ENCODE measurements at regions not wholly inside any gene's neighbourhood (a gene's known extent, or its start where the extent isn't known, plus 50 kb on each side); places are given as distances from the start of the nearest gene placed in this dataset.
"Not testable (repeated sequence)": the region's sequence is repeated elsewhere in the genome, so short reads cannot be mapped to it uniquely, and the experiment has no call there.

- DNase-seq, result no peak
These were observed 457.4 kb upstream of the DCN start for GRCh38 chr12:91640021-91640420.

- no peak for DNase-seq
These were observed 456.7 kb upstream of the DCN start for GRCh38 chr12:91639327-91639726.

GRCh38 chr12:91637789-91638624 is 455.4 kb upstream of the DCN start:
- no peak for DNase-seq

GRCh38 chr12:91636721-91637120 is 454.1 kb upstream of the DCN start:
- DNase-seq, result no peak

- DNase-seq, result not testable (repeated sequence)
These were observed 451.7 kb upstream of the DCN start for GRCh38 chr12:91634386-91634713.

GRCh38 chr12:91633734-91634357 is 451.2 kb upstream of the DCN start:
- DNase-seq, result no peak

- DNase-seq, result no peak
These were observed 450.6 kb upstream of the DCN start for GRCh38 chr12:91633206-91633605.

GRCh38 chr12:91632042-91632786 is 449.6 kb upstream of the DCN start:
- no peak for DNase-seq

- no peak for DNase-seq
These were observed 448.1 kb upstream of the DCN start for GRCh38 chr12:91630596-91631293.

- DNase-seq, result no peak
These were observed 447.5 kb upstream of the DCN start for GRCh38 chr12:91630083-91630482.

GRCh38 chr12:91629440-91629839 is 446.8 kb upstream of the DCN start:
- no peak for DNase-seq

GRCh38 chr12:91628656-91629055 is 446.0 kb upstream of the DCN start:
- no peak for DNase-seq

GRCh38 chr12:91627225-91627624 is 444.6 kb upstream of the DCN start:
- DNase-seq, result no peak

GRCh38 chr12:91622981-91623380 is 440.4 kb upstream of the DCN start:
- DNase-seq, result no peak

- DNase-seq, result no peak
These were observed 439.4 kb upstream of the DCN start for GRCh38 chr12:91622037-91622436.

GRCh38 chr12:91620992-91621391 is 438.4 kb upstream of the DCN start:
- DNase-seq, result no peak

GRCh38 chr12:91620422-91620821 is 437.8 kb upstream of the DCN start:
- no peak for DNase-seq

GRCh38 chr12:91618281-91618680 is 435.7 kb upstream of the DCN start:
- DNase-seq, result no peak

- no peak for DNase-seq
These were observed 435.2 kb upstream of the DCN start for GRCh38 chr12:91617818-91618217.

- no peak for DNase-seq
These were observed 433.8 kb upstream of the DCN start for GRCh38 chr12:91616416-91616815.

- DNase-seq, result no peak
These were observed 430.7 kb upstream of the DCN start for GRCh38 chr12:91613223-91613779.

- DNase-seq, result no peak
These were observed 427.9 kb upstream of the DCN start for GRCh38 chr12:91610561-91610960.

- DNase-seq, result no peak
These were observed 426.7 kb upstream of the DCN start for GRCh38 chr12:91609283-91609682.
